TTC549 (cell line): ENCODE measurements at regions not wholly inside any gene's neighbourhood (a gene's known extent, or its start where the extent isn't known, plus 50 kb on each side); places are given as distances from the start of the nearest gene placed in this dataset.

Experiments used
- FAIRE-seq: peaks from 2 replicates; lab custom pipeline; 2012; peaks lifted over from hg19 to GRCh38; lab: Jason Lieb, UNC

DNA sequence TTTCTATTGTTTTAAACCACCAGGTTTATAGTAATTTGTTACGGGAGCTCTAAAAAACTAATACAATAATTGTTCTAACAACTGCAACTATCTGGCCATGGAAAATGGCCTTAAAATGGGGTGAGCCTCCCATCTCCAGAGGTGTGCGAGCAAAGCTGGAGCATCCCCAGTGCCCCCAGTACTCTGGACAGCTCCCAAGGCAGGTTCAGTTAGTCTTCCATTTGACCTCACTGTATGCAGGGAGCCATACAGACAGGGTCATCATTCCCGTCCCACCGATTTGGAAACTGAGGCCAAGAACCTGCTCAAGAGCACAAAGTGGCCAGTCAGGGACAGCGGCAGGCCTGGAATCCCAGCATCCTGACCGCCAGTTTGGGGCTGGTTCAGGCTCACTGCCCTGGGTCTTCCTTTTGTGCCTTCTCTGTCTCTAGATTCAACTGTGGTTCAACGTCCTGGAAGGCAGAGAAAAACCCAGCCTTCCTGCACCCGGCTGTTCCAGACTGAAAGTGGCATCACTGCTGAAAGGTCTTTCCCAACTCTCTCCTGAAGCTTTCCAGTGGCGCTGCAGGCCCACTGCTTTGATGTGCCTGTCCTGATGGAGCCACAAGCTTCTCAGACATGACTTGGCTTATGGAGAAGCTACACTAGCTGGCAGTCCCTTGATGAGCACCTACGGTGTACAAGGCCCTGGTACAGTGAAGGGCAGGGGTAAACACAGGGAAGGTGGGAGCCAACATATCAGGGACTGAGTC is 76.6 kb upstream of the LINGO1 start:
- no peak for FAIRE-seq

- no peak for FAIRE-seq
These were observed 74.0 kb upstream of the LINGO1 start for GRCh38 chr15:77706482-77707244.

DNA sequence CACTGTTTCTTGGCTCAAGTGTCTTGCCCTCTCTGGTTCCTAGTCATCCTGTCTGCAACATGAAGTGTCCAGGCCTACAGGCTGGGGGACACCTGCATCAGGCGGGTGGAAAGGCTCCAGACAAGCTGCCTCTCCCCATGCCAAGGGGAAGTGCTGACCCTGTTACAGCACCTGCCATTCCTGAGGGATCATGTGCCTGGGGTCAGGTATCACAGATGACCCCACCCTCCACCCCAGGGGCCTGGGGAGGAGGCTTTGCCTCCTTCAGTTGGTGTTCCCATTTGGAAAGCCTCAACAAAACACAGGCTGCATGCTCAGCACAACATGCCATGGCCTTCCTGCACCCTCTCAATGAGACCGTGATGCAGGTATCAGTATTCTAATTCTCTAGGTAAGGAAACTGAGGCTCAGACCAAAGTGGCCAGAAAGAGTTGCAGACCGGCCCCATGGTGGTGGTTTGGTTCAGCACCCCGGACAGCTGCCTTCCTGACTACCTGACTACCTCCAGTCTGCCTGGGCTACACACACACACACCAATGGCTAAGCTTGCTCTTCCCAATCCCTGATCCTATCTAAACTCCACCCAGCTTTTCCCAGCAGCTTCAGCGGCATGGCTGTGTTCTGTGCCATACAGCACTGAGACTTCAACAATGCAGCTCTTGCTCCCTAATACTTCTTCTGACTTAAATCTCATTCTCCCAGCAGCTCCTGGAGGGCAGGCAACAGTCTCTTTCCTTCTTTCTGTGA is 69.7 kb upstream of the LINGO1 start:
- no peak for FAIRE-seq

DNA sequence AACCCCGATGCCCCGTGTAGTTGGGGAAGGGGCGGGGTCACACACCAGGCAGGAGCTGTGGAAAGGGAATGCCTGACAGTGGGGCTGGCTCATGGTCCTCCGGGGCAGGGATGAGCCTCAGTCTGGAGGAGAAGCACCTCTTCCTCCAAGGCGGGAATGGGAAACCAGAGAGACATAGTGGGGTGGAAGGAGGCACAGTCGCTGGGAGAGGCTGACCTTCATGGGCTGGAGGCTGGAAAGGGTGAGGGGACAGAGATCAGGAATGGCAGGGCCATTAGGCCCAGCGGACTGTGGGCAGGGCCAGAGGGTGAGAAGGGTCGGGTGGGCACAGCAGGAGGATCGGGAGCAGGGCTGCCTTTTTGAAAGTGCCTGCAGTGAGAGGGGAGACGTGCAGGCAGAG is 65.8 kb upstream of the LINGO1 start:
- no peak for FAIRE-seq

DNA sequence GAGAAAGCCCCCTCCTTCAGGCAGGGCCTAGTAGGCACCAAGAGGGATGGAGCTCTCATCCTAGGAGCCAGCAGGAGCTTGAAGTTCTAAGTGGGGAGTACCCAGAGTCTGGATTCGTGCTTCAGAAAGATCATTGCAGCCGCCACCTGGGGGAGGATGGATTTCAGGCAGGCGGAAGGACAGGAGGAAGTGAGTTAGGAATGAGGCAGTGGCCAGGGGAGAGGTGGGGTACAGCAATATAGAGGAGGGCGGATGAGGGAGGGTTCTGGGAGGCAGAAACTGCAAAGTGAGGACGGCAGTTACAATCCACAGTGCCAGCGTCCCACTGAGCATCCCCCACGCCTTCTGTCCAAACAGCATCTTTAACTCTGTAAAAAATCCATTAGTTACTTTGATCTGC is 65.2 kb upstream of the LINGO1 start:
- FAIRE-seq = no peak

- FAIRE-seq = no peak
These were observed 64.2 kb upstream of the LINGO1 start for GRCh38 chr15:77696871-77697270.

GRCh38 chr15:77695961-77696582 is 63.4 kb upstream of the LINGO1 start:
- FAIRE-seq = no peak

DNA sequence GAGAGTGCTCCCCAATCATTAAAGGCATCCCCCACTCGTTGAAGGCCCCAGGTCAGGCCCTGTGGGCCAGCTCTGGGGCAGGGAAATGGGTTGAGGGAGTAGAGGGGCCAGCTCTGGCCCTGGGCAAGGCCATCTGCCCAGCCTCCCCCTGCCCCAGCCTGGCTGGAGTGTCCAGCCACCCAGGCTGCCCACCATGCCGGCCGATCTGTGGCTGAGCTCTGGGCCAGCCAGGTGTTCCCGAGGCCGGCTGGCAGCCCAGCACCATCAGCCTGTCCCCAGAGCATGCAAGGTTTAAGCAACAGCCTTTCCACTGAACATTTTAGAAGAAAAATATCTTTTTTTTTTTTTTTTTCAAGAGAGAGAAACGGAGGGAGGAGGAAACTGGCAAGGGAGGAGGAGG is 62.8 kb upstream of the LINGO1 start:
- FAIRE-seq = no peak

DNA sequence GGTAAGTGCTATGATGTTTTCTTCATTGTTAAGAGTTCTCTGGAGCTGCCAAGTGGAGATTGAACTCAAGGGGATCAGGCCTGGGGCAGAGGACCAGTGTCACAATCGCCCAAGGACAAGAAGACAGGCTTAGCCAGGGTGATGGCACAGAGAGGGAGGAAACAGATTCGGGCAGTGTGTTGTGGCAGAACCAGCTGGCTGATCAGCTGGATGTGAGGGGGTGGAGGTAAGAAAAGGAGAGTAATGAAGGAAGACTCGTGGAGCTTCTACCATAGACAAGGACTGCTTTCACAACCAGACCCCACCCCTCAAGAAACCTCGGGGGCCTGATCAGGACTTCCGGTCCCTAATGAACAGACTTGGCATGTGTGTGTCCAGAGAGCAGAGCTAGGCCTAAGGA is 60.9 kb upstream of the LINGO1 start:
- FAIRE-seq = no peak

- FAIRE-seq = no peak
These were observed 59.9 kb upstream of the LINGO1 start for GRCh38 chr15:77692614-77693013.

DNA sequence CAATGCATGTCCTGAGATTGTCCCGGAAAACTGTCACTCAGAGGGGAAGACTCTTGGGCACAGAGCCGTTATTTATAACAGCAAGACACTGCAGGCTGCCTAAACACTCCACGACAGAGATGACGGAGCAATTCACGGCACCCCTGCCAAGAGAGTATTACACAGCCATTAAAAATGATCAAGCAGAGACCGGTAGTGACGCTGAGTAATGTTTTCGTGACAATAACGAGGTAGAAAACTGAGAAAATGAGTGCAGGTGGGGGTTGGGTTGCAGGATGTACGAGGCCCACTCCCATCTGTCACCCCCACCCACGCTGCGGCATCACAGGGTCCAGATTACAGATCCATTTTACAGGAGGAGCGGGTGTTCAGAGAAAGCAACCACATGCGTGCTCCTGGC is 58.9 kb upstream of the LINGO1 start:
- no peak for FAIRE-seq

DNA sequence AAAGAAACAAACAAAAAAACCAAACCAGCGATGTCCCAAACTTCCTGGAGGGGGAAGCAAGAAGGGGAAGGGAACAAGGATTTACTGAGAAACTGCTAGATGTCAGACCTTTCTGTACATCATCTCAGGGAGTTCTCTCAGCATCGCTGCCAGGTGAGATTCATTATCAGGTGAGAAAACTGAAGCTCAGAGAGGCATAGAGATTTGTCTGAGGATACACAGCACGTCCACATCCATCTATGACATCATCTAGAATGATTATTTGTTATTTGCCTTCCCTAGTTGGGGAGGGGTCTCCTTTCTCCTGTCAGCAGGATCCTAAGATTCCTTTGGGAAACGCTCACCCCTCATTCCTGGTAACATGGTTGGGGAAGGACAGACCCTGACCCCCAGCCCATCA is 57.1 kb upstream of the LINGO1 start:
- FAIRE-seq = no peak

GRCh38 chr15:77688693-77689092 is 56.0 kb upstream of the LINGO1 start:
- FAIRE-seq = no peak

DNA sequence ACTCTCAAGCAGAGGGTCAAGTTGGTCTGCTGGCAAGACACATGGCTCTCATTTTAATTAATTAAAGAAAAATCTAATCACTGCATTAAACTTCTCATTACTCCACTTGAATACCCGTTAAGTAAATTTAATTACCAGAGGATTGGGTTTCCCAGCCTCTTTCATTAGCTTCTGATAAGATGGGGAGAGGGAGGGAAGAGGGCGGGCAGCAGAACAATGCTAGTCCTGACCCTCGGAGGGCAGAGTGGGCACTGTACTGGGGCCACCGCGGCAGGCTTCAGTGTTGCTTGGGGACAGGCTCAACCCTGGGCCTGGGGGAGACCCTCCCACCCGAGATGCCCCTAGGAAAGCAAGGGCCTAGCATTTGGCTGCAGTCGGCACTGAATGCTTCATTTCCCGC is 55.6 kb upstream of the LINGO1 start:
- FAIRE-seq = no peak

GRCh38 chr15:77685082-77685815 is 52.5 kb upstream of the LINGO1 start:
- no peak for FAIRE-seq

- no peak for FAIRE-seq
These were observed 51.8 kb upstream of the LINGO1 start for GRCh38 chr15:77684341-77685081.

DNA sequence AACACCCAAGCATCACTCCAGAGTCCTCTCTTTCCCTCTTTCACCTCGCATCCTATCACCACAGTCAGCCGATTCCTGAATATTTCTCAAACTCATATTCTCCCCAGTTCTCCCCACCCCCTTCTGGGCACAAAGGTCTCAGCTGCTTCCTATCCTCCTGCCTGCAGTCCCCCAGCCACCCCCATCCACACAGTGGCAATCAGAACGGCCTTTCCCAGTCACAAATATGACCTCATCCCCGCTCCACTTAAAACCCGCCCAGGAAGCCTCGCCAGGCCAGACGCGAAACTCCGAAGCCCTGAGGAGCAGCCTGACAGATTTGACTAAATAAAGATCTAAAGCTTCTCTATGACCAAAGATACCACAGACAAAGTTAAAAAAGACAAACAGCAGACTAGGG is 49.9 kb upstream of the LINGO1 start:
- FAIRE-seq = no peak
